COLO668 (cell line): ENCODE measurements at regions not wholly inside any gene's neighbourhood (a gene's known extent, or its start where the extent isn't known, plus 50 kb on each side); places are given as distances from the start of the nearest gene placed in this dataset.

Experiments
- DNase-seq: peaks from one replicate; lab custom pipeline; 2025; ENCODE audit not compliant: unreplicated experiment; lab: John Stamatoyannopoulos, UW

DNA sequence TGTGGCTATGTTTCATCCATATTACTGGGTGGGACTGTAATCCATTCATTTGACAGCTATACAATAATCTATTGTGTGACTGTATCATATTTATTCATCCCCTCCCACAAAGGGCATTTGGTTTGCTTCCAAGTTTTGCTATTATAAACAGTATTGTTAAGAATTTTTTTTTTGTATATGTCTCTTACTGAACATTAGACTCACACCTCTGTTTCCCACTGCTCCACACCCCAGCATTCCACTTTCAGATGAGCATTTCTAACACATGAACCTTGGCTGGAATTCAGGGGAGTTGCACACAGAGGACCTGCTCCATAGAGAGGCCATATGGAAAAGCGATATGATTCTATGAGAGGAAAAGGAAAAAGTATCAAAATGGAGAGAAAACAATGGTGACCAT lies 81.6 kb upstream of the DKK2 start:
- no peak for DNase-seq

DNA sequence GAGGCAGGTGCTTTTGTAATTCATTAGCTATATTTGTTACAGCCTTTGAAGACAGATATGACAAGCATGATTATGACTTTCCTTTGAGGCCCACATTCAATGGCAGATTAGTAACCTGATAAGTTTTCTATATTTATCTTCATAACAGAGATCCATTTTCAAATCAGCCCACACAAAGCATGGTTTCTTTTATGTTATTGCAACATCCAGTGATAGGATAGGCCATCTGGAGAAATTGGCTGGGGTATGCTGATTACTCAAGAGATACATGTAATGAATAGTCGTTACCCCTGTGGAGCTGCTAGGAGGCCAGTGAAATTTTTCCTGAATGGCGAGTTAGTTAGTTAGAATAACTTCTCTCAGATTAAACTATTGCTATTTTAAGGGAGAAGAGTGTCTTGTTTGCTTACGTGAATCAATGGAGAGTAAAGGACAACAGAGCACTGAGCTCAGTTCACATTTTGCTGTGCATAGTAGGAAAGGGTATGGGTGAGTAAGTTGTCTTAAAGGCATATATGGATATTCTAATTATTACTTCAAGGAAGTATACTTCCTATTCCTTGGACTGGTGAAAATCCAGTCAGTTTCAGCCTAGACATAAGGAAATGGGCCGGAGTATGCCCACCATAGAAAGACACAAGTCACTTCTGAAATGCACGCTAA lies 79.2 kb upstream of the DKK2 start:
- no peak for DNase-seq

DNA sequence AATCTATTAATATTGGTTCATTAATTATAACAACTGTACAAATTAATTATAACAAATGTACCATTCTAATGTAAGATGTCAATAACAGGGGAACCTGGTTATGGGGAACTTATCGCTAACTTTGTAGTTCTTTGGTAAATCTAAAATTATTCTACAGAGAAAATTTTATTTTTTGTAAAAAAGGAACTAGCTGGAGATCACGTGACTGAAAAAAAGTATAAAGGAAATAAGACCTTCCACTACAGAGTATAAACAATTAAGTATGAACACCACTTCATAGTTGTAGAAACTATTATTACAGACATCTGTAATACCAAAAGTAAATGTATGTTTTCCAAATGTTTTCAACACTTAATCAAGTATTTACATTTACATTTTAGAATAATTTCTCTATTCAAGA lies 77.9 kb upstream of the DKK2 start:
- no peak for DNase-seq

DNA sequence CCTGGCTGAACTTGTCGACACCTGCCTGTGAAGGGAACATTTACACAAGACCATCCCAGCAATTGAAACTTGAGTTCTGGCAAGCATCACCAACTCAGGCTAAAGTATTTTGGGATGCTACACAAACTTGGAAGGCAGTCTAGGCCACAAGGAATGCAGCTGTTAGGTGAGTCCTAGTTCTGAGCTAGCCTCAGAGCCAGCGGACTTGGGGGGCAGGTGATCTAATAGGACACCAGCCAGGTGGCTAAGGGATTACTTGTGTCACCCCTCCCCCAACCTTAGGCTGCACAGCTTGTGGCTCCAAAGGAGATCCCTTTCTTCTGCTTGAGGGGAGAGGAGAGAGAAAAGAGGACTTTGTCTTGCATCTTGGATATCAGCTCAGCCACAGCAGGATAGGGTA lies 62.3 kb upstream of the DKK2 start:
- no peak for DNase-seq

DNA sequence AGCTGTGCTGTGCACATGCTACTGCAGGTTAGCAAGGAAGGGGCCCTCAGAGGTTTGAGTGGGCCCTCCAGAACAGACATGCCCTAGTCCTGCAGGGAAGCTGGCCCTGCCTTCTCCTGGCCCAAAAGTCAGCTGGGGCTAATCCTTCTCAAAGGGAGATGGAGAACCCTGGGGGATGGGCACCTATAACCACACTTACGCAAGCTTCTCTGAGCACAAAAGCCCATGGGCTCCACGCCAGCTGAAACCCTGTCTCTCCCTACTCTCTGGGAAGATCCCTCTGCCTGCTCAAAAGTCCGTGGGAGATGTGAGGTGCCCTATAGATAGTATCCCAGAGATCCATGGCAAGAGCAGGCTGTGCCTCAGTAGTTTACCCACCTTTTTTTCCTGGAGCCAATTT lies 58.9 kb upstream of the DKK2 start:
- DNase-seq: no peak

DNA sequence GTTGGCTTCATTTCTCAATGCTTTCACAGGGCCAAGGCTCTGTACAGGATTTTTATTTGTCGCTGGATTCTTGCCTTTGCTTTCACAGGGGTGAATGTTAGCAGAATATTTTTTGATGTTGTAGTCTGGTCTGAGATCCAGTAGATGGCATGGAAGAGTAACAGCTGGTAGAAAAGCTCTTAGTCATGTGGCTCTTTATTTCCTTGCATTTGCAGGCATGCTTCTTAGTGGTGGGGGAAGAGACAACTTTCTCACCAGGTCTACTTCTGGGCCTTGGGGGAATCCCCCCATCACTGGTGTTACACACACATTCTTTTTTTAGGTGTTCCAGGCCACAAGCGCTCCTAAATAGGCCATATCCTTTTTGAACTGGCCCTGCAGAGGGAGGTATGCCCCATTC lies 58.2 kb upstream of the DKK2 start:
- DNase-seq: no peak
